GM12878 (cell line): ENCODE measurements at regions not wholly inside any gene's neighbourhood (a gene's known extent, or its start where the extent isn't known, plus 50 kb on each side); places are given as distances from the start of the nearest gene placed in this dataset.

Experiments used
- ATAC-seq: fragments of 200-7000 bp; cut with Tn5 transposase; 3 replicates; pipeline ENCODE4 v1.9.1; 2020; ENCODE audit warnings: mild to moderate bottlenecking, moderate library complexity
- BruUV-seq: library from RNA; stranded (reverse); fragments of 400-500 nt; replicated peaks from 2 replicates; lab custom pipeline; 2021; lab: Mats Ljungman, UMichigan
- CTCF ChIA-PET: fragments of 300-600 bp; sonication (Branson Sonifier 250); formaldehyde crosslinking; extraction: SDS; loops from one replicate; lab custom pipeline; 2021; ENCODE audit warnings: inconsistent platforms; lab: Yijun Ruan, JAX
- POLR2A ChIA-PET: fragments of 350-600 bp; formaldehyde crosslinking; extraction: SDS; loops from one replicate; lab custom pipeline; 2021; ENCODE audit warnings: inconsistent platforms; lab: Charles Lee
- RAD21 ChIA-PET: fragments of 300-600 bp; sonication (Branson Sonifier 250); formaldehyde crosslinking; loops from one replicate; lab custom pipeline; 2023; ENCODE audit warnings: antibody characterized with exemption; ENCODE audit not compliant: unreplicated experiment; lab: Charles Lee
- SMC1A ChIA-PET: fragments of 300-600 bp; sonication (Branson Sonifier 250); formaldehyde crosslinking; loops from one replicate; lab custom pipeline; 2023; ENCODE audit not compliant: unreplicated experiment, uncharacterized antibody; lab: Charles Lee
- DNase-seq: peaks from one replicate; pipeline ENCODE4 v3.0.0-alpha.2; 2011; ENCODE audit warnings: low read depth, low spot score
- FAIRE-seq: peaks from 3 replicates; lab custom pipeline; 2011; peaks lifted over from hg19 to GRCh38; lab: Jason Lieb, UNC
- H2AFZ ChIP-seq: 2 replicates; pipeline ENCODE4 v1.6.0; 2011; ENCODE audit warnings: low read depth, low read length, control low read depth; ENCODE audit not compliant: control insufficient read depth
- H3K27ac ChIP-seq: 2 replicates; pipeline ENCODE4 v1.5.1; 2011; ENCODE audit warnings: control low read depth; ENCODE audit not compliant: control insufficient read depth, insufficient read depth
- H3K27me3 ChIP-seq, 2 experiments: replicated peaks in 1 of 2; 2 replicates each; pipeline versions ENCODE4 v1.6.0 to v1.6.1; 2011; ENCODE audit warnings: low read length in 1 of 2; ENCODE audit not compliant: control insufficient read depth in 2 of 2, insufficient read depth in 2 of 2
- H3K36me3 ChIP-seq, 2 experiments: 2 replicates each; pipeline ENCODE4 v1.5.1; 2011; ENCODE audit warnings: low read length in 1 of 2; ENCODE audit not compliant: control insufficient read depth in 2 of 2, insufficient read depth in 2 of 2
- H3K4me1 ChIP-seq: 2 replicates; pipeline ENCODE4 v1.6.1; 2011; ENCODE audit warnings: mild to moderate bottlenecking, low read length, moderate library complexity, mixed read lengths; ENCODE audit not compliant: control insufficient read depth, insufficient read depth
- H3K4me2 ChIP-seq: 2 replicates; pipeline ENCODE4 v1.6.0; 2011; ENCODE audit warnings: control low read depth; ENCODE audit not compliant: control insufficient read depth, insufficient read depth
- H3K4me3 ChIP-seq: fragments of 200-600 bp; sonication (generic); 2 replicates; pipeline ENCODE4 v1.5.1; 2016
- H3K79me2 ChIP-seq: 2 replicates; pipeline ENCODE4 v1.6.0; 2011; ENCODE audit warnings: low read length; ENCODE audit not compliant: control insufficient read depth, insufficient read depth
- H3K9ac ChIP-seq: 2 replicates; pipeline ENCODE4 v1.8.0; 2011; ENCODE audit warnings: low read length, control low read depth, mixed read lengths; ENCODE audit not compliant: control insufficient read depth, insufficient read depth
- H3K9me3 ChIP-seq: replicated peaks from 3 replicates; pipeline ENCODE4 v1.5.1; 2011; ENCODE audit warnings: mild to moderate bottlenecking, low read length; ENCODE audit not compliant: control insufficient read depth, insufficient read depth
- H4K20me1 ChIP-seq: 2 replicates; pipeline ENCODE4 v1.6.0; 2011; ENCODE audit not compliant: control insufficient read depth, insufficient read depth
- ATF2 ChIP-seq: IDR thresholded peaks from 2 replicates; pipeline ENCODE4 v1.6.1; 2012; ENCODE audit warnings: low read length, inconsistent platforms
- BACH1 ChIP-seq: fragments of 450-650 bp; IDR thresholded peaks from 2 replicates; pipeline ENCODE4 v1.6.1; 2017; ENCODE audit warnings: mild to moderate bottlenecking, borderline replicate concordance
- CREM ChIP-seq: IDR thresholded peaks from 2 replicates; pipeline ENCODE4 v1.6.1; 2014; ENCODE audit warnings: antibody characterized with exemption, low read depth
- E4F1 ChIP-seq: fragments of 450-650 bp; IDR thresholded peaks from 2 replicates; pipeline ENCODE4 v1.6.1; 2018; ENCODE audit warnings: borderline replicate concordance, mild to moderate bottlenecking; ENCODE audit not compliant: partially characterized antibody
- ELK1 ChIP-seq: IDR thresholded peaks from 2 replicates; pipeline ENCODE4 v1.6.1; 2012; ENCODE audit warnings: low read depth, low read length, improper control_type of control experiment
- MEF2A ChIP-seq: IDR thresholded peaks from 2 replicates; pipeline ENCODE4 v1.6.1; 2011; ENCODE audit warnings: low read depth, mild to moderate bottlenecking, low read length, moderate library complexity; ENCODE audit not compliant: insufficient read depth
- NFIC ChIP-seq: IDR thresholded peaks from 2 replicates; pipeline ENCODE4 v1.6.1; 2012; ENCODE audit warnings: low read depth, mild to moderate bottlenecking, inconsistent platforms, low read length, moderate library complexity
- NRF1 ChIP-seq: conservative IDR thresholded peaks from 2 replicates; pipeline ENCODE4 v1.6.1; 2011; ENCODE audit warnings: mild to moderate bottlenecking, low read depth, low read length, improper control_type of control experiment
- PKNOX1 ChIP-seq: fragments of 450-650 bp; IDR thresholded peaks from 2 replicates; pipeline ENCODE4 v1.6.1; 2016; ENCODE audit warnings: mild to moderate bottlenecking
- POLR2A ChIP-seq: IDR thresholded peaks from 2 replicates; pipeline ENCODE4 v1.6.1; 2011; ENCODE audit warnings: low read depth, mild to moderate bottlenecking, low read length
- POU2F2 ChIP-seq: IDR thresholded peaks from 3 replicates; pipeline ENCODE4 v1.6.1; 2011; ENCODE audit warnings: low read depth, mild to moderate bottlenecking, low read length, borderline replicate concordance
- RAD51 ChIP-seq: fragments of 450-650 bp; IDR thresholded peaks from 2 replicates; pipeline ENCODE4 v1.6.1; 2016; ENCODE audit warnings: moderate library complexity, mild to moderate bottlenecking, inconsistent platforms
- RBBP5 ChIP-seq: fragments of 200-600 bp; sonication (generic); conservative IDR thresholded peaks from 2 replicates; pipeline ENCODE4 v1.6.1; 2016
- SUPT20H ChIP-seq: IDR thresholded peaks from 2 replicates; pipeline ENCODE4 v1.6.1; 2011; ENCODE audit warnings: low read depth, mild to moderate bottlenecking, low read length, moderate library complexity, borderline replicate concordance; ENCODE audit not compliant: control insufficient read depth
- SUZ12 ChIP-seq: fragments of 200-600 bp; sonication (generic); IDR thresholded peaks from one replicate; pipeline ENCODE4 v1.6.1; 2018; ENCODE audit warnings: antibody characterized with exemption, mild to moderate bottlenecking; ENCODE audit not compliant: unreplicated experiment
- TBL1XR1 ChIP-seq: IDR thresholded peaks from 2 replicates; pipeline ENCODE4 v1.6.1; 2012; ENCODE audit warnings: low read depth, low read length, improper control_type of control experiment
- ZBED1 ChIP-seq: IDR thresholded peaks from 2 replicates; pipeline ENCODE4 v1.6.1; 2016; ENCODE audit warnings: borderline replicate concordance
- WGBS: methylation state at CpG from one replicate; pipeline ENCODE4 v1.1.6; 2016; ENCODE audit warnings: low lambda C conversion rate; ENCODE audit not compliant: insufficient replicate concordance, insufficient coverage; ENCODE audit errors: missing lambda C conversion rate; 5-methylcytosine and 5-hydroxymethylcytosine counted together
- in situ Hi-C: fragments of 300-500 bp; cut with MboI; formaldehyde crosslinking; loops from 9 replicates; pipeline ENCODE4 v1.14.3; 2018; ENCODE audit warnings: mixed read lengths
- intact Hi-C: fragments of 100-400 bp; cut with micrococcal nuclease; formaldehyde crosslinking; loops from one replicate; pipeline ENCODE4 v1.14.2; 2022; ENCODE audit not compliant: unreplicated experiment

GRCh38 chr2:196362973-196363549, 191.7 kb upstream of the STK17B start:
- ChIA-PET POLR2A (interaction anchor here (0.6 to 1.0 kb wide), 2 partner anchors 23 to 412 kb away, joined by 3 to 4 read pairs; no protein-coding TSS in a partner anchor), CTCF (interaction anchor here (0.9 to 3.4 kb wide), 5 partner anchors 10 to 91 kb away, joined by 3 to 17 read pairs (median 3); no protein-coding TSS in a partner anchor), RAD21 (interaction anchor here (1.1 to 3.3 kb wide), 4 partner anchors 23 to 90 kb away, joined by 4 to 9 read pairs (median 6); no protein-coding TSS in a partner anchor), SMC1A (interaction anchor here (0.6 to 3.6 kb wide), 13 partner anchors 9 to 640 kb away, joined by 3 to 19 read pairs (median 6); no protein-coding TSS in a partner anchor)
- intact Hi-C loops (no loop called here), in situ Hi-C loops (no loop called here)
- FAIRE-seq (no peak), ATAC-seq (no peak; the same call in 2 of the 3 replicates), DNase-seq (no peak)
- TF ChIP-seq NRF1 (no peak), RBBP5 (no peak), SUZ12 (no peak), E4F1 (no peak), ZBED1 (no peak), NFIC (no peak), BACH1 (no peak), MEF2A (no peak), POU2F2 (no peak), TBL1XR1 (no peak), PKNOX1 (no peak), CREM (no peak), ATF2 (no peak), SUPT20H (no peak), ELK1 (no peak), POLR2A (no peak), RAD51 (no peak)
- H3K27me3 ChIP-seq, result no peaks in the 10 kb centered on the region
- no peak overlapping the region for H3K4me3 ChIP-seq
- whole genome bisulfite sequencing, result 30% methylated on average over 2 of the region's 2 CpGs
- H3K79me2 ChIP-seq, result peaks cover 14% of the 10 kb centered on the region
- peaks cover 0 to 1% of the 10 kb centered on the region in 2 experiments; a peak in 2 of 4 replicates for H3K36me3 ChIP-seq
- no peaks in the 10 kb centered on the region; the same call in 1 of the 2 replicates for H3K4me1 ChIP-seq
- no peak overlapping the region for H3K4me2 ChIP-seq
- no peak overlapping the region for H3K27ac ChIP-seq
- H2AFZ ChIP-seq, result no peak overlapping the region
- no peaks in the 10 kb centered on the region for H4K20me1 ChIP-seq
- H3K9me3 ChIP-seq, result peaks cover 3% of the 10 kb centered on the region
- no peak overlapping the region for H3K9ac ChIP-seq
- no TSS peak for BruUV-seq
